ENCODE measurements at regions not wholly inside any gene's neighbourhood (a gene's known extent, or its start where the extent isn't known, plus 50 kb on each side); places are given as distances from the start of the nearest gene placed in this dataset.

GRCh38 chr1:104718752-104719151, 969.1 kb downstream of the AMY1C start:
- no peak for TF ChIP-seq CTCF (conservative IDR thresholded peaks at IDR 0.05; ENCODE audit: low read depth, low read length)
- TF ChIP-seq EZH2 (IDR thresholded peaks at IDR 0.05; ENCODE audit: borderline replicate concordance, low read depth, low read length, poor library complexity, severe bottlenecking) = no peak

All from A673 (cell line).